ENCODE measurements at regions not wholly inside any gene's neighbourhood (a gene's known extent, or its start where the extent isn't known, plus 50 kb on each side); places are given as distances from the start of the nearest gene placed in this dataset.

DNA sequence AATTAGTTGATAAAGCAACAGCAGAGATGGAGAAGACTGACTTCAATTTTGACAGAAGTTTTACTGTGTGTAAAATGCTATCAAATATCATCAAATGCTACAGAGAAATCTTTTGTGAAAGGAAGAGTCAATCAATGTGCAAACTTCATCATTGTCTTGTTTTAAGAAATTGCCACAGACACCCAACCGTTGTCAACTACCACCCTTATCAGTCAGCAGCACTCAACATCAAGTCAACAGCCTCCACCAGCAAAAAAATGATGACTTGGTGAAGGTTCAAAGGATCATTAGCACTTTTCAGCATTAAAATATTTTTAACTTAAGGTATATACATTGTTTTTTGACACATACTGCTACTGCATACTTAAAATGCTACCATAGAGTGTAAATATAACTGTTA lies 888.8 kb downstream of the CDH18 start:
- Histone ChIP-seq H3K9me1 (ENCODE audit: control insufficient read depth, insufficient read depth, low read length) (no peaks in the 10 kb centered on the region), H3K79me2 (ENCODE audit: control insufficient read depth, insufficient read depth, low read length) (no peaks in the 10 kb centered on the region; the same call in 2 of the 3 replicates), H3K9ac (ENCODE audit: insufficient read depth in 1 of 2, low read depth in 2 of 2, low read length in 2 of 2) (no peak overlapping the region), H3K4me2 (ENCODE audit: insufficient read depth, low read length) (no peak overlapping the region), H3K4me1 (replicated peaks in 1 of 2; ENCODE audit: control insufficient read depth in 2 of 2, insufficient read depth in 2 of 2, low read length in 2 of 2) (peaks cover 0 to 2% of the 10 kb centered on the region in 2 experiments; a peak in 1 of 5 replicates), H4K20me1 (replicated peaks; ENCODE audit: control insufficient read depth, insufficient read depth, low read length) (no peaks in the 10 kb centered on the region), H3K27me3 (ENCODE audit: control insufficient read depth in 2 of 2, insufficient read depth in 2 of 2, low read length in 2 of 2) (no peaks in the 10 kb centered on the region), H3K27ac (ENCODE audit: extremely low read depth, low read depth, low read length) (peak overlapping the region; percentile 65), H2AFZ (ENCODE audit: low read depth, low read length) (no peak overlapping the region), H3K4me3 (no peak overlapping the region), H3K36me3 (ENCODE audit: control insufficient read depth, insufficient read depth, low read length) (no peaks in the 10 kb centered on the region), H3K9me3 (replicated peaks; ENCODE audit: control insufficient read depth, insufficient read depth, low read depth, low read length) (no peaks in the 10 kb centered on the region; the same call in 1 of the 2 replicates)
- ATAC-seq (peak; percentile 82), DNase-seq (ENCODE audit: extremely low read depth in 1 of 4, low spot score in 3 of 4) (peak in 2 of 4 experiments; percentile 11 to 53), FAIRE-seq (peak; percentile 63)
- intact Hi-C loops (cut with micrococcal nuclease), result no loop called here
- in situ Hi-C loops (cut with MboI), result no loop called here
- ChIA-PET CTCF (ENCODE audit: low intra/inter-chr PET ratio) (no interaction called here), POLR2A (no interaction called here)
- BruUV-seq (replicated peaks), result no TSS peak
- WGBS (ENCODE audit: insufficient coverage, low coverage, missing lambda C conversion rate), result 0% methylated on average over 1 of the region's 1 CpG
- TF ChIP-seq ARID1B (IDR thresholded peaks at IDR 0.05) (peak; percentile 79), FOXA1 (IDR thresholded peaks at IDR 0.05; ENCODE audit: borderline replicate concordance) (peak; percentile 43; the same call in 1 of the 2 replicates), DPF2 (IDR thresholded peaks at IDR 0.05) (peak; percentile 50), CBFA2T3 (IDR thresholded peaks at IDR 0.05) (peak; percentile 74), ZNF311 (CRISPR knock-in tag; IDR thresholded peaks at IDR 0.05) (0 out of 2 replicates have a peak, but pooled peaks have one; percentile 8), SOX6 (IDR thresholded peaks at IDR 0.05) (peak; percentile 67), ZNF146 (CRISPR knock-in tag; IDR thresholded peaks at IDR 0.05; ENCODE audit: unreplicated experiment) (no peak), ZNF384 (IDR thresholded peaks at IDR 0.05; ENCODE audit: low read depth, low read length) (0 out of 2 replicates have a peak, but pooled peaks have one; percentile 8), HDAC1 (IDR thresholded peaks at IDR 0.05) (no peak), CBFA2T2 (conservative IDR thresholded peaks at IDR 0.05) (peak; percentile 22; the same call in 1 of the 2 replicates), SMARCE1 (IDR thresholded peaks at IDR 0.05) (0 out of 2 replicates have a peak, but pooled peaks have one; percentile 30), FOXA3 (CRISPR knock-in tag; conservative IDR thresholded peaks at IDR 0.05 in 1 of 2, IDR thresholded peaks at IDR 0.05 in 1 of 2) (peak; percentile 86 to 92), FOXM1 (IDR thresholded peaks at IDR 0.05; ENCODE audit: low read depth) (0 out of 2 replicates have a peak, but pooled peaks have one; percentile 13), FOXM1 (CRISPR knock-in tag; IDR thresholded peaks at IDR 0.05; ENCODE audit: low read depth) (no peak), MTA2 (IDR thresholded peaks at IDR 0.05; ENCODE audit: low read depth) (peak; percentile 21; the same call in 1 of the 2 replicates)
- TF ChIP-seq, protein P1, sequence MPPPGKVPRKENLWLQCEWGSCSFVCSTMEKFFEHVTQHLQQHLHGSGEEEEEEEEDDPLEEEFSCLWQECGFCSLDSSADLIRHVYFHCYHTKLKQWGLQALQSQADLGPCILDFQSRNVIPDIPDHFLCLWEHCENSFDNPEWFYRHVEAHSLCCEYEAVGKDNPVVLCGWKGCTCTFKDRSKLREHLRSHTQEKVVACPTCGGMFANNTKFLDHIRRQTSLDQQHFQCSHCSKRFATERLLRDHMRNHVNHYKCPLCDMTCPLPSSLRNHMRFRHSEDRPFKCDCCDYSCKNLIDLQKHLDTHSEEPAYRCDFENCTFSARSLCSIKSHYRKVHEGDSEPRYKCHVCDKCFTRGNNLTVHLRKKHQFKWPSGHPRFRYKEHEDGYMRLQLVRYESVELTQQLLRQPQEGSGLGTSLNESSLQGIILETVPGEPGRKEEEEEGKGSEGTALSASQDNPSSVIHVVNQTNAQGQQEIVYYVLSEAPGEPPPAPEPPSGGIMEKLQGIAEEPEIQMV (tag; conservative IDR thresholded peaks at IDR 0.05; ENCODE audit: low read depth), result no peak
- TF ChIP-seq, protein P2, sequence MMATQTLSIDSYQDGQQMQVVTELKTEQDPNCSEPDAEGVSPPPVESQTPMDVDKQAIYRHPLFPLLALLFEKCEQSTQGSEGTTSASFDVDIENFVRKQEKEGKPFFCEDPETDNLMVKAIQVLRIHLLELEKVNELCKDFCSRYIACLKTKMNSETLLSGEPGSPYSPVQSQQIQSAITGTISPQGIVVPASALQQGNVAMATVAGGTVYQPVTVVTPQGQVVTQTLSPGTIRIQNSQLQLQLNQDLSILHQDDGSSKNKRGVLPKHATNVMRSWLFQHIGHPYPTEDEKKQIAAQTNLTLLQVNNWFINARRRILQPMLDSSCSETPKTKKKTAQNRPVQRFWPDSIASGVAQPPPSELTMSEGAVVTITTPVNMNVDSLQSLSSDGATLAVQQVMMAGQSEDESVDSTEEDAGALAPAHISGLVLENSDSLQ (IDR thresholded peaks at IDR 0.05), result peak; percentile 56
- TF ChIP-seq, protein P3, sequence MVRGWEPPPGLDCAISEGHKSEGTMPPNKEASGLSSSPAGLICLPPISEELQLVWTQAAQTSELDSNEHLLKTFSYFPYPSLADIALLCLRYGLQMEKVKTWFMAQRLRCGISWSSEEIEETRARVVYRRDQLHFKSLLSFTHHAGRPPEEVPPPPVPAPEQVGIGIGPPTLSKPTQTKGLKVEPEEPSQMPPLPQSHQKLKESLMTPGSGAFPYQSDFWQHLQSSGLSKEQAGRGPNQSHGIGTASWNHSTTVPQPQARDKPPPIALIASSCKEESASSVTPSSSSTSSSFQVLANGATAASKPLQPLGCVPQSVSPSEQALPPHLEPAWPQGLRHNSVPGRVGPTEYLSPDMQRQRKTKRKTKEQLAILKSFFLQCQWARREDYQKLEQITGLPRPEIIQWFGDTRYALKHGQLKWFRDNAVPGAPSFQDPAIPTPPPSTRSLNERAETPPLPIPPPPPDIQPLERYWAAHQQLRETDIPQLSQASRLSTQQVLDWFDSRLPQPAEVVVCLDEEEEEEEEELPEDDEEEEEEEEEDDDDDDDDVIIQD (CRISPR knock-in tag; IDR thresholded peaks at IDR 0.05), result no peak
